ENCODE measurements at regions not wholly inside any gene's neighbourhood (a gene's known extent, or its start where the extent isn't known, plus 50 kb on each side); places are given as distances from the start of the nearest gene placed in this dataset.

DNA sequence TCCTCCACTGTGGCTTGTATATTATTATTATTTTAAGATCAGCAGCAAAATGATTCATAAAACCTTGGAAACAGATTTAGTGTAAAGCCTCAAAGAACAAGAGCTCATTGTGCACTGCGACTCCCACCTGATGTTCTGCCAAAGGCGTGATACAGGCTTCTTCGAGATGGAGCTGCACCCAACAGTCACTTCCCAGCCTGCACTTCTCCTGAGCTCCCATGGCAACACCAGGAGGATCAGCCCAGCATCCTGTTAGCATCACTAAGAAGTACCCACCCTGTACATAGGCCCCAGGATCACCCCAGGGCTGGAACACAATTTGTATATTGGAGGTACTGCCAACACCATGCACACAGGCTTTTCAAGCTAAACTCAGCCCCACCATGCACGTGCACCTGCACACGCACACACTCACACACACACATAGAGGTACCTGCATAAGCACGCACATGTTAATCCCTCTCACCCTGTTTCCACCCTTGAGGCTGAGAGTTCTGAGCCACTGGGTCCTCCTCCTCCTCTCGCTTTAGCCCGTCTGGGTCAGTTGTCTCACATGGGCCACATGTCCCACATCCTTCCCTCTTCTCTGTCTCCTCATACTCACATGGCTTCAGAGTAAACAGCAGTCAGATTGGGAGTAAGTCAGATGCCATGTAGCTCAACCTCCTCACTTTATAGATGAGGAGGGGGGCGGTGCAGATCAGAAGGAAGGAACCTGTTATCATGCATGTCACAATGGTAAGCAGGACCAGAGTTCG lies 281.9 kb upstream of the POU3F1 start:
- Histone ChIP-seq H3K4me2 (ENCODE audit: insufficient read depth, insufficient read length, low read length) (no peak overlapping the region), H4K20me1 (ENCODE audit: control insufficient read depth, insufficient read depth, insufficient read length) (no peaks in the 10 kb centered on the region), H2BK12ac (ENCODE audit: insufficient read length, low read depth, low read length) (no peak overlapping the region), H3K27me3 (ENCODE audit: insufficient read depth, low read length) (no peaks in the 10 kb centered on the region), H2BK120ac (ENCODE audit: low read depth, low read length, poor library complexity, severe bottlenecking) (no peak overlapping the region), H3T11ph (ENCODE audit: low read length) (no peak overlapping the region), H3K27ac (ENCODE audit: insufficient read length, low read depth, low read length) (no peak overlapping the region), H3K9me3 (ENCODE audit: control insufficient read depth, low read depth, low read length) (no peaks in the 10 kb centered on the region), H3K4me1 (ENCODE audit: insufficient read depth, low read length) (no peaks in the 10 kb centered on the region), H2AK5ac (ENCODE audit: insufficient read length, low read length) (no peak overlapping the region), H3K14ac (ENCODE audit: insufficient read depth, low read length) (no peak overlapping the region), H3K9ac (ENCODE audit: extremely low read depth, insufficient read length, low read length) (no peak overlapping the region), H2AFZ (ENCODE audit: low read length) (no peak overlapping the region), H4K8ac (replicated peaks; ENCODE audit: insufficient read length, low read depth, low read length) (no peak overlapping the region), H2BK15ac (ENCODE audit: low read depth, low read length) (no peak overlapping the region), H4K5ac (ENCODE audit: insufficient read length, low read depth, low read length) (no peak overlapping the region), H3K79me1 (ENCODE audit: insufficient read depth, low read depth, low read length, poor library complexity, severe bottlenecking) (no peaks in the 10 kb centered on the region), H3K23me2 (ENCODE audit: insufficient read length, low read depth, low read length, poor library complexity, severe bottlenecking) (no peaks in the 10 kb centered on the region), H3K23ac (ENCODE audit: insufficient read length, low read depth, low read length) (no peak overlapping the region), H2BK20ac (ENCODE audit: low read depth, low read length, poor library complexity, severe bottlenecking) (no peak overlapping the region), H3K18ac (ENCODE audit: insufficient read length, low read depth, low read length) (no peak overlapping the region), H3K4ac (ENCODE audit: low read depth, low read length) (no peak overlapping the region), H4K91ac (ENCODE audit: insufficient read length, low read depth, low read length) (no peak overlapping the region), H2BK5ac (ENCODE audit: insufficient read length, low read length) (no peak overlapping the region), H3K79me2 (ENCODE audit: insufficient read depth, low read length) (no peaks in the 10 kb centered on the region), H3K56ac (ENCODE audit: insufficient read length, low read depth, low read length) (no peak overlapping the region)
- WGBS (ENCODE audit: extremely low coverage, insufficient read length, low lambda C conversion rate): no CpG with 5 or more reads among the region's 10 CpGs
- no peaks in the 10 kb centered on the region; the same call in 1 of the 2 replicates for H3K27me3 Mint-ChIP-seq (ENCODE audit: low read depth)
- no peak overlapping the region for H3K27ac Mint-ChIP-seq
- no peak overlapping the region for H3K4me3 Mint-ChIP-seq
- H3K4me1 Mint-ChIP-seq: peaks cover 4 to 6% of the 10 kb centered on the region in 2 experiments
- peaks cover 3 to 6% of the 10 kb centered on the region in 2 experiments; a peak in 3 of 5 replicates for H3K9me3 Mint-ChIP-seq
- TF ChIP-seq, protein P1, sequence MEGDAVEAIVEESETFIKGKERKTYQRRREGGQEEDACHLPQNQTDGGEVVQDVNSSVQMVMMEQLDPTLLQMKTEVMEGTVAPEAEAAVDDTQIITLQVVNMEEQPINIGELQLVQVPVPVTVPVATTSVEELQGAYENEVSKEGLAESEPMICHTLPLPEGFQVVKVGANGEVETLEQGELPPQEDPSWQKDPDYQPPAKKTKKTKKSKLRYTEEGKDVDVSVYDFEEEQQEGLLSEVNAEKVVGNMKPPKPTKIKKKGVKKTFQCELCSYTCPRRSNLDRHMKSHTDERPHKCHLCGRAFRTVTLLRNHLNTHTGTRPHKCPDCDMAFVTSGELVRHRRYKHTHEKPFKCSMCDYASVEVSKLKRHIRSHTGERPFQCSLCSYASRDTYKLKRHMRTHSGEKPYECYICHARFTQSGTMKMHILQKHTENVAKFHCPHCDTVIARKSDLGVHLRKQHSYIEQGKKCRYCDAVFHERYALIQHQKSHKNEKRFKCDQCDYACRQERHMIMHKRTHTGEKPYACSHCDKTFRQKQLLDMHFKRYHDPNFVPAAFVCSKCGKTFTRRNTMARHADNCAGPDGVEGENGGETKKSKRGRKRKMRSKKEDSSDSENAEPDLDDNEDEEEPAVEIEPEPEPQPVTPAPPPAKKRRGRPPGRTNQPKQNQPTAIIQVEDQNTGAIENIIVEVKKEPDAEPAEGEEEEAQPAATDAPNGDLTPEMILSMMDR (conservative IDR thresholded peaks at IDR 0.05): no peak
- no peak for DNase-seq
- H3K36me3 Mint-ChIP-seq (ENCODE audit: insufficient read depth in 1 of 3, low read depth in 3 of 3): peaks cover 0 to 8% (median 6%) of the 10 kb centered on the region in 3 experiments; a peak in 4 of 7 replicates

Measured in H9 (cell line).